ENCODE measurements at regions not wholly inside any gene's neighbourhood (a gene's known extent, or its start where the extent isn't known, plus 50 kb on each side); places are given as distances from the start of the nearest gene placed in this dataset.

- TF ChIP-seq CTCF (conservative IDR thresholded peaks at IDR 0.05; ENCODE audit: low read depth, low read length): no peak
- TF ChIP-seq POLR2A (IDR thresholded peaks at IDR 0.05; ENCODE audit: low read depth, low read length): no peak
- TF ChIP-seq RFX5 (IDR thresholded peaks at IDR 0.05; ENCODE audit: low read depth, low read length): no peak
- no peak for TF ChIP-seq USF2 (IDR thresholded peaks at IDR 0.05; ENCODE audit: low read depth, low read length)
These were observed 81.9 kb upstream of the AKT3 start for GRCh38 chr1:243931957-243932356.
